PC-9 (cell line): ENCODE measurements at regions not wholly inside any gene's neighbourhood (a gene's known extent, or its start where the extent isn't known, plus 50 kb on each side); places are given as distances from the start of the nearest gene placed in this dataset.

Experiments
- BruUV-seq: library from RNA; stranded (reverse); fragments of 400-500 nt; replicated peaks from 2 replicates; lab custom pipeline; 2021; lab: Mats Ljungman, UMichigan
- CTCF ChIA-PET: fragments of 300-600 bp; sonication (Branson Sonifier 250); formaldehyde crosslinking; loops from one replicate; lab custom pipeline; 2022; ENCODE audit warnings: antibody characterized with exemption; lab: Charles Lee
- POLR2A ChIA-PET: fragments of 300-600 bp; sonication (Branson Sonifier 250); formaldehyde crosslinking; loops from one replicate; lab custom pipeline; 2022; ENCODE audit warnings: antibody characterized with exemption; ENCODE audit not compliant: unreplicated experiment; lab: Charles Lee
- DNase-seq, 2 experiments: peaks; one replicate each; pipeline versions ENCODE4 v3.0.0 to v3.0.0-alpha.2; 2015 to 2022; ENCODE audit warnings: mixed read lengths in 1 of 2
- H2AFZ ChIP-seq: fragments of 200-600 bp; sonication (generic); 2 replicates; pipeline ENCODE4 v1.8.1; 2017; ENCODE audit warnings: antibody characterized with exemption
- H3F3A ChIP-seq: fragments of 200-600 bp; sonication (generic); 2 replicates; pipeline ENCODE4 v1.8.1; 2017; ENCODE audit warnings: antibody characterized with exemption, mild to moderate bottlenecking, low read depth; ENCODE audit not compliant: insufficient read depth
- H3K27ac ChIP-seq: fragments of 200-600 bp; sonication (generic); 2 replicates; pipeline ENCODE4 v1.6.1; 2016; ENCODE audit warnings: mixed run types
- H3K27me3 ChIP-seq: fragments of 200-600 bp; sonication (generic); 2 replicates; pipeline ENCODE4 v1.6.1; 2016; ENCODE audit warnings: low read depth, mixed run types; ENCODE audit not compliant: insufficient read depth
- H3K36me3 ChIP-seq: fragments of 200-600 bp; sonication (generic); 2 replicates; pipeline ENCODE4 v1.6.1; 2016; ENCODE audit warnings: low read depth, mixed run types
- H3K4me1 ChIP-seq: fragments of 200-600 bp; sonication (generic); replicated peaks from 2 replicates; pipeline ENCODE4 v1.6.1; 2016; ENCODE audit warnings: mixed run types; ENCODE audit not compliant: insufficient read depth
- H3K4me2 ChIP-seq: fragments of 200-600 bp; sonication (generic); 2 replicates; pipeline ENCODE4 v1.6.1; 2017; ENCODE audit warnings: mixed run types
- H3K4me3 ChIP-seq: fragments of 200-600 bp; sonication (generic); 2 replicates; pipeline ENCODE4 v1.6.1; 2016; ENCODE audit warnings: mixed run types
- H3K79me2 ChIP-seq: fragments of 200-600 bp; sonication (generic); 2 replicates; pipeline ENCODE4 v1.6.1; 2017; ENCODE audit warnings: low read depth, mixed run types
- H3K9me2 ChIP-seq: fragments of 200-600 bp; sonication (generic); 2 replicates; pipeline ENCODE4 v1.8.1; 2017; ENCODE audit warnings: mild to moderate bottlenecking; ENCODE audit not compliant: insufficient read depth
- H3K9me3 ChIP-seq: fragments of 200-600 bp; sonication (generic); 2 replicates; pipeline ENCODE4 v1.8.1; 2016; ENCODE audit warnings: low read depth; ENCODE audit not compliant: insufficient read depth
- H4K20me1 ChIP-seq: fragments of 200-600 bp; sonication (generic); 2 replicates; pipeline ENCODE4 v1.8.1; 2017; ENCODE audit not compliant: insufficient read depth
- EZH2 ChIP-seq: fragments of 200-600 bp; sonication (generic); IDR thresholded peaks from 2 replicates; pipeline ENCODE4 v1.8.0; 2017; ENCODE audit warnings: antibody characterized with exemption, low read depth
- intact Hi-C: fragments of 100-400 bp; cut with micrococcal nuclease; formaldehyde crosslinking; loops from one replicate; pipeline ENCODE4 v1.10.0; 2022; ENCODE audit not compliant: unreplicated experiment
- TF ChIP-seq, protein P1 (sequence below): fragments of 200-600 bp; sonication (generic); conservative IDR thresholded peaks from 2 replicates; pipeline ENCODE4 v1.6.1; 2017; ENCODE audit warnings: mixed run types, antibody characterized with exemption, mild to moderate bottlenecking, moderate library complexity

DNA sequence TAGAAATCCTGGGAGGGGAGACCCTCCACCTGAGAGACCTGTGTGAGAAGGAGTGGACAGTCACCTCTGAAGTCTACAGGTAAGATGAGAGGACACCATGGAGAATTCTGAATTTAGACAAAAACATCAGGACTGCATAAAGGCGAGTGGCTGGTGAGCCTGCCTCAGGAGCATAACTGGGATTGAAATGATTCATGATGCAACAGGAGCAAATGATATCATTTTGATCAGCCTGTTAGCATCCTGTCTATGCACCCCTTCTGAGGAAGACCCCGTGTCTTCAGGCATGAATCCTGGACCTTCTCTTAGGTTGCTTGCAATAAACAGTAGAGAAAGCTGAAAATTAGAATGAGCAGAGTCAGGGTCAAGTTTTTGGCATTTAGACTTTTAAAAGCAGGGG, 245.8 kb downstream of the ETAA1 start:
- Histone ChIP-seq H3K4me1 (no peaks in the 10 kb centered on the region), H3K4me3 (no peak overlapping the region), H3K4me2 (no peak overlapping the region), H3K79me2 (no peaks in the 10 kb centered on the region), H3F3A (no peaks in the 10 kb centered on the region), H3K27me3 (no peaks in the 10 kb centered on the region), H3K9me2 (no peaks in the 10 kb centered on the region; the same call in 1 of the 2 replicates), H4K20me1 (no peaks in the 10 kb centered on the region), H2AFZ (no peak overlapping the region), H3K27ac (no peak overlapping the region), H3K36me3 (no peaks in the 10 kb centered on the region), H3K9me3 (no peaks in the 10 kb centered on the region)
- CTCF ChIA-PET = no interaction called here
- POLR2A ChIA-PET = no interaction called here
- intact Hi-C loops = no loop called here
- BruUV-seq = no TSS peak
- DNase-seq = no peak
- TF ChIP-seq EZH2 = no peak
- TF ChIP-seq, protein P1, sequence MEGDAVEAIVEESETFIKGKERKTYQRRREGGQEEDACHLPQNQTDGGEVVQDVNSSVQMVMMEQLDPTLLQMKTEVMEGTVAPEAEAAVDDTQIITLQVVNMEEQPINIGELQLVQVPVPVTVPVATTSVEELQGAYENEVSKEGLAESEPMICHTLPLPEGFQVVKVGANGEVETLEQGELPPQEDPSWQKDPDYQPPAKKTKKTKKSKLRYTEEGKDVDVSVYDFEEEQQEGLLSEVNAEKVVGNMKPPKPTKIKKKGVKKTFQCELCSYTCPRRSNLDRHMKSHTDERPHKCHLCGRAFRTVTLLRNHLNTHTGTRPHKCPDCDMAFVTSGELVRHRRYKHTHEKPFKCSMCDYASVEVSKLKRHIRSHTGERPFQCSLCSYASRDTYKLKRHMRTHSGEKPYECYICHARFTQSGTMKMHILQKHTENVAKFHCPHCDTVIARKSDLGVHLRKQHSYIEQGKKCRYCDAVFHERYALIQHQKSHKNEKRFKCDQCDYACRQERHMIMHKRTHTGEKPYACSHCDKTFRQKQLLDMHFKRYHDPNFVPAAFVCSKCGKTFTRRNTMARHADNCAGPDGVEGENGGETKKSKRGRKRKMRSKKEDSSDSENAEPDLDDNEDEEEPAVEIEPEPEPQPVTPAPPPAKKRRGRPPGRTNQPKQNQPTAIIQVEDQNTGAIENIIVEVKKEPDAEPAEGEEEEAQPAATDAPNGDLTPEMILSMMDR = no peak

DNA sequence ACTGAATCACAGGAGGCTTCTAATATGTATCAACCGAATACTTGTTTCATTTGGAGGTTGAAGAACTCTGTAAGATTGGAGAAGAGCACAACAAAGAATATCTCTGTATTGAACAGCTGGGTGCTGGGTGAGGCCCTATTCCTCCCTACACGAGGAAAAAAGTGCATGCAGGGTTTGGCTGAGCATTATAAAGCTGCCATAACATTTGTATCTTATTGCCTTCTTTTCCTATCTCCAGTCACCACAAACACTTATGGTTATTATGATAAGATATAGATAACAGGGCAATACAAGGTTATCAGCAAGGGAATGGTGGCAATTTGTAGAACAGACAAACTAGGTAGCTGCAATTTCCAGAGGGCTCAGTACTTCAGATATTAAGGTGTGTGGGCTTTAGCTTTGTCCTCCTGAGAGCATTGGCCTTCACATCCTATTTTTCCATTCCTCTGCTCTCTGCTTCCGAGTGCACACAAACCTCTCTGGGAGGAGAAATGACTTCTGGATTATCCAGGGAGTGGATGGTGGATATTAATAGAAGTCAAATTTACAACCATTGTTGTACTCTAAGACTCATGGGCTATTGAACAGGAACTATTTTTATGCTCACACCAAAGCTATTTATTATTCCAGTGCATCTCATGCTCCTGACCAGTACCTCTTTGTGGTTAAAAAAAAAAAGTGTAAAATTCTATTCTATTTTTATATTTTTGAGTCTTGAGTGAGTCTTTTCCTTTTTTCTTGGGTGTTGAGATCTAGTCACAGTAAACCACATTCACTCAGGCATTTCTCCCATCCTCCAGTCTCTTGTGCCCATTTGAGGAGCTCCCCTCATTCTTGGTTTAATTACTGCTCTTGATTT, 248.4 kb downstream of the ETAA1 start:
- no peaks in the 10 kb centered on the region for H3K79me2 ChIP-seq
- no peak overlapping the region for H3K4me3 ChIP-seq
- H3K4me2 ChIP-seq = no peak overlapping the region
- no peaks in the 10 kb centered on the region; the same call in 1 of the 2 replicates for H3K9me2 ChIP-seq
- no peaks in the 10 kb centered on the region for H3K27me3 ChIP-seq
- no peaks in the 10 kb centered on the region for H3K36me3 ChIP-seq
- CTCF ChIA-PET = no interaction called here
- no peak for TF ChIP-seq EZH2
- TF ChIP-seq, protein P1 = no peak
- H3K4me1 ChIP-seq = no peaks in the 10 kb centered on the region
- POLR2A ChIA-PET = no interaction called here
- H2AFZ ChIP-seq = no peak overlapping the region
- H3K9me3 ChIP-seq = no peaks in the 10 kb centered on the region
- no peaks in the 10 kb centered on the region for H3F3A ChIP-seq
- BruUV-seq = no TSS peak
- no peaks in the 10 kb centered on the region for H4K20me1 ChIP-seq
- intact Hi-C loops = no loop called here
- no peak for DNase-seq
- no peak overlapping the region for H3K27ac ChIP-seq

DNA sequence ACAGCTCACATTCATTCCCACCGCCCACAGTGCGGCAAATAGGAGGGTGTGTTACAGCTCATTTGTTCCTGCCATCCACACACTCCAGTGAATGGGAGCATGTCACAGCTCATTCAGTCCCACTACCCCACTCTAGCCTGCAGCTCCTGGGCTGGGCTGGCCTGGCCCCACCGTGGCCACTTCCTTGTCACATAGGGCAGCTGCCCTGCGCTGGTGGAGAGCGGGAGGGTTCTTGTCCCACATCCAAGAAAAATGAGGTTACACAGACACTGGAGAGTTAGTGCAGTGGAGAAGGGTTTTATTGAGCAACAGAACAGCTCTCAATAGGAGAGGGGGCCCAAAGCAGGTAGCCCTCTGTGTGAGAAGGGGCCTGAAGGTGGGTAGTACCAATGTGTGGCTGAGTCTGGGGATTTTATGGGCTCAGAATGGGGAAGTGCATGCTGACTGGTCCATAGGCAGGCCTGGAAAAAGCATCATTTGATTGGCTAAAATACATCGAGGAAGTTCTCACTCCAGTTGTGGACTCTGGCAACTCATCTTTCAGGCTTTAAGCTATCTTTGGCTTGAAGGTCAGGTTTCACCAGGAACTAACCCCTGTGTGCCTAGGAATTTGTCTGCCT, 249.7 kb downstream of the ETAA1 start:
- intact Hi-C loops = no loop called here
- DNase-seq = no peak
- no peak overlapping the region for H3K27ac ChIP-seq
- TF ChIP-seq, protein P1 = no peak
- TF ChIP-seq EZH2 = no peak
- H3K36me3 ChIP-seq = no peaks in the 10 kb centered on the region
- H3K4me1 ChIP-seq = no peaks in the 10 kb centered on the region
- H3K4me3 ChIP-seq = no peak overlapping the region
- H2AFZ ChIP-seq = no peak overlapping the region
- no peak overlapping the region for H3K4me2 ChIP-seq
- H3K9me3 ChIP-seq = no peaks in the 10 kb centered on the region
- H3F3A ChIP-seq = no peaks in the 10 kb centered on the region
- no peaks in the 10 kb centered on the region; the same call in 1 of the 2 replicates for H3K9me2 ChIP-seq
- POLR2A ChIA-PET = no interaction called here
- BruUV-seq = no TSS peak
- CTCF ChIA-PET = no interaction called here
- no peaks in the 10 kb centered on the region for H4K20me1 ChIP-seq
- no peaks in the 10 kb centered on the region for H3K79me2 ChIP-seq
- no peaks in the 10 kb centered on the region for H3K27me3 ChIP-seq
